H9 (cell line): ENCODE measurements at regions not wholly inside any gene's neighbourhood (a gene's known extent, or its start where the extent isn't known, plus 50 kb on each side); places are given as distances from the start of the nearest gene placed in this dataset.

ENCODE experiments used
- DNase-seq: peaks from one replicate; pipeline ENCODE4 v3.0.0-alpha.2; 2017
- H2AFZ ChIP-seq: one replicate; pipeline ENCODE4 v1.6.1; 2013; ENCODE audit warnings: mild to moderate bottlenecking, low read length, control low read depth, moderate library complexity
- H2AK5ac ChIP-seq: 2 replicates; pipeline ENCODE4 v1.6.1; 2013; ENCODE audit warnings: low read length, control low read depth, mixed read lengths; ENCODE audit not compliant: insufficient read length
- H2BK120ac ChIP-seq: one replicate; pipeline ENCODE4 v1.6.1; 2013; ENCODE audit warnings: low read depth, mild to moderate bottlenecking, low read length, control low read depth, inconsistent platforms; ENCODE audit not compliant: poor library complexity, severe bottlenecking
- H2BK12ac ChIP-seq: 2 replicates; pipeline ENCODE4 v1.6.1; 2013; ENCODE audit warnings: low read length, control low read depth, mixed read lengths, low read depth; ENCODE audit not compliant: insufficient read length
- H2BK15ac ChIP-seq: 2 replicates; pipeline ENCODE4 v1.6.1; 2013; ENCODE audit warnings: low read depth, low read length, control low read depth
- H2BK20ac ChIP-seq: one replicate; pipeline ENCODE4 v1.6.1; 2013; ENCODE audit warnings: low read depth, mild to moderate bottlenecking, low read length, control low read depth, inconsistent platforms; ENCODE audit not compliant: poor library complexity, severe bottlenecking
- H2BK5ac ChIP-seq: 2 replicates; pipeline ENCODE4 v1.6.1; 2013; ENCODE audit warnings: low read length, control low read depth, mixed read lengths; ENCODE audit not compliant: insufficient read length
- H3K14ac ChIP-seq: 2 replicates; pipeline ENCODE4 v1.6.1; 2013; ENCODE audit warnings: low read length, control low read depth; ENCODE audit not compliant: insufficient read depth
- H3K18ac ChIP-seq: 2 replicates; pipeline ENCODE4 v1.6.1; 2013; ENCODE audit warnings: low read depth, mild to moderate bottlenecking, mixed read lengths, low read length, control low read depth; ENCODE audit not compliant: insufficient read length
- H3K23ac ChIP-seq: 2 replicates; pipeline ENCODE4 v1.6.1; 2013; ENCODE audit warnings: low read length, control low read depth, mixed read lengths, low read depth; ENCODE audit not compliant: insufficient read length
- H3K23me2 ChIP-seq: 2 replicates; pipeline ENCODE4 v1.6.1; 2013; ENCODE audit warnings: low read depth, mild to moderate bottlenecking, mixed read lengths, low read length, control low read depth; ENCODE audit not compliant: insufficient read length, poor library complexity, severe bottlenecking
- H3K27ac ChIP-seq: 2 replicates; pipeline ENCODE4 v1.5.1; 2013; ENCODE audit warnings: low read length, control low read depth, mixed read lengths, low read depth; ENCODE audit not compliant: insufficient read length
- H3K27me3 ChIP-seq: 2 replicates; pipeline ENCODE4 v1.6.1; 2013; ENCODE audit warnings: low read length, control low read depth, inconsistent platforms; ENCODE audit not compliant: insufficient read depth
- H3K4ac ChIP-seq: 2 replicates; pipeline ENCODE4 v1.6.1; 2013; ENCODE audit warnings: low read depth, mild to moderate bottlenecking, control low read depth, inconsistent platforms, low read length, moderate library complexity
- H3K4me1 ChIP-seq: 2 replicates; pipeline ENCODE4 v1.6.1; 2013; ENCODE audit warnings: low read length, control low read depth, inconsistent platforms; ENCODE audit not compliant: insufficient read depth
- H3K4me2 ChIP-seq: 2 replicates; pipeline ENCODE4 v1.6.1; 2013; ENCODE audit warnings: low read length, control low read depth, mixed read lengths; ENCODE audit not compliant: insufficient read length, insufficient read depth
- H3K56ac ChIP-seq: 2 replicates; pipeline ENCODE4 v1.6.1; 2013; ENCODE audit warnings: low read depth, mild to moderate bottlenecking, mixed read lengths, low read length, control low read depth; ENCODE audit not compliant: insufficient read length
- H3K79me1 ChIP-seq: 2 replicates; pipeline ENCODE4 v1.6.1; 2013; ENCODE audit warnings: low read depth, mild to moderate bottlenecking, moderate library complexity, low read length, control low read depth, inconsistent platforms; ENCODE audit not compliant: insufficient read depth, poor library complexity, severe bottlenecking
- H3K79me2 ChIP-seq: 2 replicates; pipeline ENCODE4 v1.6.1; 2013; ENCODE audit warnings: low read length, control low read depth, inconsistent platforms; ENCODE audit not compliant: insufficient read depth
- H3K9ac ChIP-seq: 2 replicates; pipeline ENCODE4 v1.6.1; 2013; ENCODE audit warnings: low read length, control low read depth, mixed read lengths; ENCODE audit not compliant: insufficient read length; ENCODE audit errors: extremely low read depth
- H3K9me3 ChIP-seq: one replicate; pipeline ENCODE4 v1.6.1; 2013; ENCODE audit warnings: low read depth, low read length, inconsistent platforms; ENCODE audit not compliant: control insufficient read depth
- H3T11ph ChIP-seq: one replicate; pipeline ENCODE4 v1.6.1; 2013; ENCODE audit warnings: mild to moderate bottlenecking, low read length, control low read depth, inconsistent platforms
- H4K20me1 ChIP-seq: one replicate; pipeline ENCODE4 v1.6.1; 2013; ENCODE audit not compliant: control insufficient read depth, insufficient read length, insufficient read depth
- H4K5ac ChIP-seq: 2 replicates; pipeline ENCODE4 v1.6.1; 2013; ENCODE audit warnings: low read depth, mild to moderate bottlenecking, mixed read lengths, low read length, control low read depth; ENCODE audit not compliant: insufficient read length
- H4K8ac ChIP-seq: replicated peaks from 2 replicates; pipeline ENCODE4 v1.6.1; 2013; ENCODE audit warnings: low read length, control low read depth, mixed read lengths, low read depth; ENCODE audit not compliant: insufficient read length
- H4K91ac ChIP-seq: 2 replicates; pipeline ENCODE4 v1.6.1; 2013; ENCODE audit warnings: low read depth, mild to moderate bottlenecking, moderate library complexity, mixed read lengths, low read length, control low read depth; ENCODE audit not compliant: insufficient read length
- H3K27ac Mint-ChIP-seq, 3 experiments: 2 replicates in 2 of 3; 3 replicates in 1 of 3; pipeline ENCODE4 v1.8.0; 2020 to 2021; ENCODE audit warnings: mixed read lengths in 3 of 3, mild to moderate bottlenecking in 1 of 3, moderate library complexity in 1 of 3
- H3K27me3 Mint-ChIP-seq: 2 replicates; pipeline ENCODE4 v1.8.0; 2021; ENCODE audit warnings: low read depth, mild to moderate bottlenecking, moderate library complexity, mixed read lengths
- H3K36me3 Mint-ChIP-seq, 3 experiments: 2 replicates in 2 of 3; 3 replicates in 1 of 3; pipeline ENCODE4 v1.8.0; 2020 to 2021; ENCODE audit warnings: low read depth in 3 of 3, mixed read lengths in 3 of 3; ENCODE audit not compliant: insufficient read depth in 1 of 3
- H3K4me1 Mint-ChIP-seq, 2 experiments: 2 replicates each; pipeline ENCODE4 v1.8.0; 2020; ENCODE audit warnings: mixed read lengths in 2 of 2
- H3K4me3 Mint-ChIP-seq, 2 experiments: 2 replicates in 1 of 2; 3 replicates in 1 of 2; pipeline ENCODE4 v1.8.0; 2020 to 2021; ENCODE audit warnings: mild to moderate bottlenecking in 2 of 2, mixed read lengths in 2 of 2, moderate library complexity in 1 of 2
- H3K9me3 Mint-ChIP-seq, 2 experiments: 2 replicates in 1 of 2; 3 replicates in 1 of 2; pipeline ENCODE4 v1.8.0; 2020; ENCODE audit warnings: mild to moderate bottlenecking in 2 of 2, mixed read lengths in 2 of 2, moderate library complexity in 1 of 2
- CTCF ChIP-seq: fragments of 200-600 bp; sonication (generic); conservative IDR thresholded peaks from 3 replicates; pipeline ENCODE4 v1.8.0; 2021; ENCODE audit warnings: antibody characterized with exemption, mild to moderate bottlenecking
- WGBS: extraction: QIAGEN DNeasy Blood & Tissue Kit; methylation state at CpG from one replicate; pipeline ENCODE4 v1.1.7; 2013; ENCODE audit warnings: missing lambda C conversion rate, low lambda C conversion rate, mixed read lengths; ENCODE audit not compliant: insufficient read length; ENCODE audit errors: extremely low coverage; 5-methylcytosine and 5-hydroxymethylcytosine counted together

- H4K8ac ChIP-seq = no peak overlapping the region
- H3K9ac ChIP-seq = no peak overlapping the region
- H2BK120ac ChIP-seq = no peak overlapping the region
- no peak overlapping the region for H3K56ac ChIP-seq
- no peak overlapping the region for H2BK12ac ChIP-seq
- no peak overlapping the region for H2AFZ ChIP-seq
- no peak overlapping the region for H3K4me3 Mint-ChIP-seq
- H3K9me3 ChIP-seq = no peaks in the 10 kb centered on the region
- no peak for DNase-seq
- peak overlapping the region in 1 of 3 experiments; percentile 40; a peak in 1 of 7 replicates for H3K27ac Mint-ChIP-seq
- H3K4me1 Mint-ChIP-seq = peaks cover 2 to 5% of the 10 kb centered on the region in 2 experiments; a peak in 2 of 4 replicates
- no peak overlapping the region for H4K5ac ChIP-seq
- no peak overlapping the region for H2BK15ac ChIP-seq
- H3K4me1 ChIP-seq = no peaks in the 10 kb centered on the region
- H3K79me2 ChIP-seq = no peaks in the 10 kb centered on the region
- no peaks in the 10 kb centered on the region for H3K23me2 ChIP-seq
- no peak overlapping the region for H3K23ac ChIP-seq
- H3K4ac ChIP-seq = no peak overlapping the region
- H3K14ac ChIP-seq = no peak overlapping the region
- no peak overlapping the region for H4K91ac ChIP-seq
- no peaks in the 10 kb centered on the region for H4K20me1 ChIP-seq
- WGBS = no CpG with 5 or more reads among the region's 10 CpGs
- H3K18ac ChIP-seq = no peak overlapping the region
- no peaks in the 10 kb centered on the region for H3K27me3 ChIP-seq
- no peak overlapping the region for H3K27ac ChIP-seq
- peaks cover 3 to 4% of the 10 kb centered on the region in 2 experiments; a peak in 2 of 5 replicates for H3K9me3 Mint-ChIP-seq
- no peak overlapping the region for H2BK5ac ChIP-seq
- H2BK20ac ChIP-seq = no peak overlapping the region
- peaks cover 22% of the 10 kb centered on the region for H3K27me3 Mint-ChIP-seq
- no peak overlapping the region for H3T11ph ChIP-seq
- H3K4me2 ChIP-seq = no peak overlapping the region
- H3K36me3 Mint-ChIP-seq = no peaks in the 10 kb centered on the region
- H2AK5ac ChIP-seq = no peak overlapping the region
- TF ChIP-seq CTCF = no peak
- no peaks in the 10 kb centered on the region for H3K79me1 ChIP-seq
Measured at GRCh38 chr22:47787501-47788227, 1025.2 kb downstream of the TBC1D22A start.
